Fibroblast of villous mesenchyme (primary cell): ENCODE measurements at regions not wholly inside any gene's neighbourhood (a gene's known extent, or its start where the extent isn't known, plus 50 kb on each side); places are given as distances from the start of the nearest gene placed in this dataset.

Source experiments
- DNase-seq: peaks from one replicate; pipeline ENCODE4 v3.0.0-alpha.2; 2010; ENCODE audit warnings: low read depth
- H3K4me3 ChIP-seq: 2 replicates; pipeline ENCODE4 v1.5.1; 2011; ENCODE audit warnings: low read depth, mild to moderate bottlenecking, low read length
- CTCF ChIP-seq: IDR thresholded peaks from 2 replicates; pipeline ENCODE4 v1.5.1; 2012; ENCODE audit warnings: low read depth, mild to moderate bottlenecking, low read length; ENCODE audit not compliant: insufficient read depth

GRCh38 chr2:196242131-196242620, 70.8 kb upstream of the STK17B start:
- no peak overlapping the region for H3K4me3 ChIP-seq
- TF ChIP-seq CTCF, result no peak
- no peak for DNase-seq

DNA sequence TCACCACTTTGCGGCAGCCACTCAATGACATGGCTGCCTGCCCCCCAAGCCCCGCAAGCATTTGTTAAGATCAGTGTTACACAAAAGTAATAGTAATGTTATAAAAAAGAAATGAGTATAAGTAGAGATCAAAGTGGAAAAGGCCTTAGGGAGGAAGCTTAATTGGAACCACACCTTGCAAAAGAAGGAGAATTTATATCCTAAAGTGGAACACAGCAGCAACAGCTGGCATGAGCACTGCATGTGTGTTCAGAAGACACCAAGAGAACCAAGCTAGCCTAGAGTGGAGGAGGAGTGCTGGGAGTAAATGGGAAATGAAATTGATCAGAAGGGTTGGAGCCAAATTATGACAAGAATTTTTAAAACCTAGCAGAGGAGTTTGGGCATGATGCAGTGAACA, 73.1 kb upstream of the STK17B start:
- H3K4me3 ChIP-seq, result no peak overlapping the region
- no peak for DNase-seq
- no peak for TF ChIP-seq CTCF

GRCh38 chr2:196244966-196245365, 73.6 kb upstream of the STK17B start:
- DNase-seq, result peak; percentile 33
- no peak for TF ChIP-seq CTCF
- H3K4me3 ChIP-seq, result no peak overlapping the region

DNA sequence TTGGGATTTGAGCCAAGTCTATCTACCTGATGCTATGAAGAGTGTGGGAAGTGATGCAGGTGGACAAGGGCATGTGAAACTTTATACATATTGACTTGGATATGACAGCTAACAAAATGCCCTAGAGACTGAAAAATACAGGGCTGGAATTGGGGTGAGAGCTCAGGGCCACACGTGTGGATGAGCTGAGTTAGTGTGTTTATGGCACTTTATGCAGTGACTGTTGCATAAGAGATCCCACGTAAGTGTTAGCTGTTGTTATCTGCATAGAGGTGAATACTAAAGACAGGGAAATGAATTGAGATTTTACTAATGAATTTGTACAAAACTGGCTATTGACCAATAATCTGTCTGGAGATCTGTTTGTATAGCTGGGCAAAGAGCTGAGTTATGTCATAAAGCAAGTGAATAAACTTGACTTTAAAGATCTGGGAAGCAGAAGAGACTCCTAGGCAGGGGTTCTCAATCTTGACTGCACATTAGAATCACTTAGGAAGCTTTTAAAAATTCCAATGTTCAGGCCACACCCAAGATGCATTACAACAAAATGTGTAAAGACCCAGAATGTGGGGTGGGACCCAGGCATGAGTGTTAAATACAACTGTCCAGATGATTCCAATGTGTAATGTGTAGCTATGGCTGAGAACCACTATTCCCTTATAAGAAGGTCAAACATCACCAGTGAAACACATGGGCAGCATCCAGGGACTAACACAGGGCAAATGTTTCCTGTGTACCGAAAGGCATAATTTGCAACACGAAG, 74.2 kb upstream of the STK17B start:
- DNase-seq, result peak; percentile 43
- TF ChIP-seq CTCF, result no peak
- H3K4me3 ChIP-seq, result no peak overlapping the region

DNA sequence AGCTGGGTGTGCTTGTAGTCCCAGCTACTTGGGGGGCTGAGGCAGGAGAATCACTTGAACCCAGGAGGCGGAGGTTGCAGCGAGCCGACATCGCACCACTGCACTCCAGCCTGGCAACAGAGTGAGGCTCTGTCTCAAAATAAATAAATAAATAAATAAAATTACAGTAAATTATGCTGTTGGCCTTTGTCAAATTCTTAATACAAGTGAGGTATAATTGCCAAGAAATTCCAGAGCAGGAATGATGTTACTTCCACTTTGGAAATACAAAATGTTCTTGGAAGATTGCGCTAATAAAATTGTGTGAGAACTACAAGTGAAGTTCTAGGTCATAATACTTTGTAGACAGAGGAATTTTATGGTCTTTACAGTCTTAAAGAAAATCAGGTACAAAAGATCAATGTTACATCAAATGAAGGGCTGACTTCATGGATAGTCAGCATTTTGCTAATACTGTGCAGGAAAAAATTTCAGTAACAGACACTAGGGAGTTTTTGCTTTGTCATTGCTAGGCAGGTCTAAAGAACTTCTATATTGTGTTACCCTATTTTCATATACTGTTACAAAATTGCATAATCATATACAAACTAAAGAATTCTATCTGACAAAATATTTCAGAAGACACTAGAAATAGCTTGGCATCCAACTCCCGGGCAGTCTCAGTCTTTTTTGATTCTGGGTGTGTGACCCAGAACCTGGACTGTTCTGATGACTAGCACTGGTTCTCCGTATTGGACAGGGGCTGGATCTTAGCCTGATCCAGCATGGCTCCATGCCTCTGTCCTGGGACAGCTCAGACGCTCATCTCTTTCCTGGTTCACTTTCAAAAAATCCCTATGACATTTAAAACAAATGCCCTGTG, 76.0 kb upstream of the STK17B start:
- DNase-seq, result no peak
- no peak for TF ChIP-seq CTCF
- no peak overlapping the region for H3K4me3 ChIP-seq

DNA sequence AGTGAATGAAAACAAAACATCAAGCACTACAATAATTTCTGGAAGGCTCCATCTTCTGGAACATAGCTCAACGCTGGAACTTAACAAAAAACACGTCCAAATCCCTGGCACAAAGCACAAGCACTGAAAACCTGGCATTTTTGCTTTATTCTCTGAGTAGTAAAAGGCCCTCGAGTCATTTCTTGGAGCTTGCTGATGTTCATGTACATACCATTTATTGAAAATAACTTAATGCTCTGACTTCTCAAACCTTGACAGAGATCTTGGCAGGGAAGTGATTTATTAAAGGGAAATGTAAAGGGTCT, 76.5 kb upstream of the STK17B start:
- no peak overlapping the region for H3K4me3 ChIP-seq
- no peak for TF ChIP-seq CTCF
- no peak for DNase-seq
